Head of caudate nucleus (tissue), 42 donors: ENCODE measurements at regions not wholly inside any gene's neighbourhood (a gene's known extent, or its start where the extent isn't known, plus 50 kb on each side); places are given as distances from the start of the nearest gene placed in this dataset.
"Not testable (repeated sequence)": the region's sequence is repeated elsewhere in the genome, so short reads cannot be mapped to it uniquely, and the experiment has no call there.

ENCODE experiments used
- DNase-seq, 42 donors: peaks; one replicate each; pipeline versions ENCODE4 v3.0.0 to v3.0.0-alpha.2; 2020 to 2021; ENCODE audit warnings: mixed read lengths in 7 of 42
- intact Hi-C: fragments of 100-400 bp; cut with DNase I; formaldehyde crosslinking; loops from one replicate; pipeline ENCODE4 v1.15.0; 2022

DNA sequence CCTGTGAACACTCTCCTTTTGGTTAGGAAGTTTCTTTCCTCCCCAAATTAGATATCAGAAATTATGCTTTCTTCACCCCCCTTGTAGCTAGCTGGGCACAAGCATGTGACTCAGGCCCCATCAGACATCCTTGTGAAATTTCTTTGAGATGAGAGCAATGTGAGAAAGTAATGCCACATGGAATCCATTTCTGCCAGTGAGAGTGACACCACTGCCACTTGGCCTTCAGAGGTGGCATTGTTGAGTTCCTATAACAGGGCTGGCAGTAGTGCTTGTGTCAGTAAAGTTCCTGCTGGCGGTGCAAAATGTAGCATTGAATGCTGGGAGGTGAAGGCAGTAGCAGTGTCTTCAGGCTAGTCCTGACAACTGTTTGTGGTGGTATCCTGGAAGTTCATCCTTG is 80.7 kb upstream of the ZNF280D start:
- intact Hi-C loops = loop anchor here (10.0 kb wide), 1 partner anchor 69 kb away; no protein-coding TSS in a partner anchor
- DNase-seq = no peak

DNA sequence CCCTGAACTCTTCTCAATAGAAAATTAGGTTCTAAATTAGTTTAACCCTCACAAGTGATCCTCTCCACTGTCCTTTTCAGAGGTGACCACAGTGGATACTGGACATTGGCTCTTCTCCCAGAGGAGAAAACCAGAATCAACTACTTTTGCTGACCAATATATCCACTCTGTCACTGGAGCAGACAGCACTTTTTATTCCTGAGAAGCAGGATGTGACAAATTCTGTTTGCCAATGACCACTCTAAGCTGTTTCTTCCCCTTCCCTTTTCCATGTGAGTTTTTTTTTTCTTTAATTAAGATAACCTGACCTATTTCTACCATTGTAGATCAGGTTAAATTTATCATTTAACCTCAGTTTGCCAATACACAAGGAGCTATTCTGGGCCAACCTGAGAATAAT is 79.7 kb upstream of the ZNF280D start:
- intact Hi-C loops = loop anchor here (10.0 kb wide), 1 partner anchor 68 kb away; no protein-coding TSS in a partner anchor
- no peak for DNase-seq

DNA sequence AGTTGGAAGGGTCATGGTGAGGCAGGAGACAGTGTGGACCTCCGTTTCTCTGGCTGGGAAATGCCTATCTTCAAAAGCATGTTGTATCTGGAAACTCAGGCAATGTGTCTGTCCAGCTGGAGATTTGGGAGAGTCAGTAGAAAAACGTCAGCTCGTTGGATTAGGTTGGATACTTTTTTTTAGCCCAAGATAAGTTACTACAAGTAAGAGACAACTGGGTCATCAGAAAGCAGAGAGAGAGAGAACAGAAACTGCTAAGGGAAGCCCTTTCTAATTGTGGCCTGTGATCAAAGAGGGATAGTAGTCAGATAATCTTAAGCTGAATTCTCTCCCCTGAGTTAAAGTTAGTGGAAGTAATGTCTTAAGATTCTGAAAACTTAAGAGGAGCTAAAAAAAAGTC is 78.9 kb upstream of the ZNF280D start:
- intact Hi-C loops = loop anchor here (10.0 kb wide), 1 partner anchor 67 kb away; no protein-coding TSS in a partner anchor

DNA sequence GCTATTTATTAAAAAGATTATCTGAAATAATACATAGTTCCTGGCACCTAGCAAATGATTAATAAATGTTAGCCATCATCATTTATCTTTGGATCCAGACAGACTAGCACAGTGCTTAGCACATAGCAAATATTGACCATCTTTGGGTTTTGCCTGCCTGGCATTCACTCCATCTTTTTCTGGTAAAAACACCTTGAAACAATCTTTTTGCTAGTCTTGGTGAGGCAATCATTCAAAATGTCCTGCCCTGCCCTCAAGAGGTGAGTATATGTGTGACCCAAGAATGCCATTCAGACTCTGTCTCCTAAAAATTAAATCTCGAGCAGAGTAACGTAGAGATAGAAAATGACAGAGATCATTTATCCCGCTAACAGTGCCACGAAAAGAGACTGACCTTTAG is 78.3 kb upstream of the ZNF280D start:
- intact Hi-C loops = loop anchor here (10.0 kb wide), 1 partner anchor 67 kb away; no protein-coding TSS in a partner anchor
- DNase-seq = no peak

More for the DNA sequence above, 78.9 kb upstream of the ZNF280D start:
- DNase-seq = no peak

DNA sequence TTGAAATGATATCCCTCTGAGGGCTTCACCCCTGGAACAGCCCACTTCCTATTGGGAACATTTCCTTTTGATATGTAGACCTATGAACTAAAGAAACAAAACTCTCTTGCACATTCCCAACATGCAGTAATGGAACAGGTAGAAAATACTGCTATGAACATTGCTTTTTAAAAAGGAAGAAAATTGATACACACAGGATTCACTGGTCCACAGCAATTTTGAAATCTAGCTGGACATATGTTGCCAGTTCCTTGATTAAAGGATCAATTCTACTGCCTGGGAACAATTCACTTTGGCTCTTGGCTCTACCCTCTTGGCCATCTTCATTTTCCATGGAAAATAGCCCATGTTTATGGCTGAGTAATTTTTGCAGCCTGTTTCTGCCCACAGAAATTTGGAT is 74.9 kb upstream of the ZNF280D start:
- DNase-seq = no peak
- intact Hi-C loops = no loop called here

DNA sequence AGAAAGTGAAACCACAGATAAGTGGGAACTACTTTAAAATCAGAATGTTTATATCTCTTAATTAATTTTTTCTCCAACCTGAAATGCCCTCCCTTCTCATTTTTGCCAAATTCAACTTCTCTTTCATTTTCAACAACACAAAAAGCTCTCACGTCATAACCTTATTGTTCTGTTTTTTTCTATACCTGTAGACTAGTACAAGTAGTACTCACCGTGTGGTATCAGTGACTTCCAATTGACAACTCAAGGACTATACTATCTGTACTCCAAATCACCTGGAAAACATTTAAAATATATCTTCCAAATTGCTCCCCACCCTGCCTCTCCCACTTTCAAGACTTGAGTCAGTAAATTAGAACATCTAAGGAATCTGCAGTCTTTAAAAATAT is 72.8 kb upstream of the ZNF280D start:
- no peak for DNase-seq
- intact Hi-C loops = no loop called here

DNA sequence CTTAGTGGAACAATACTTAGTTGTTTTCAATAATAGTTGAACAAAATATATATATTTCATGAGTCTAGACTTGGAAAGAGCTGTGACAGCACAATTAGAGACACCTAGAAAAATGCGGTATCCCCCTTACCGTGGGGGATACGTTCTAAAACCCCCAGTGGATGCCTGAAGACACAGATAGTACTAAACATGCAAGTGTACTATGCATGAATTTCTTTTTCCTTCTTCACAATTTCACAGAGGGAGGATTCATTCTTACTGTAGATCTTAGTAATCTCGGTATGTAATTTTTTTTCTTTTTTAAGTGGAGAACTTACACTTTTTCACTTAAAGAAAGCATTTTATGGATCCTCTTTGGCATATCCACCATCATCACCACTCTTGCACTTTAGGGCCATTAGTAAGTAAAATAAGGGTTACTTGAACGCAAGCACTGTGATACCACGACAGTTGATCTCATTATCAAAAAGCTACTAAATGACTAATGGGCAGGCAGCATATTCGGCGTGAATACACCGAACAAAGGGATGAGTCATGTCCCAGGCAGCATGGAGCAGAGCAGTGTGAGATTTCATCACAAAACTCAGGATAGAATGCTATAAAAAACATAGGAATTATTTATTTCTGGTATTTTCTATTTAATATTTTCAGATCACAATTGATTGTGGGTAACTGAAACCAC is 72.3 kb upstream of the ZNF280D start:
- DNase-seq = peak in 35 of 42 donors; percentile 15 to 83 (median 52)
- intact Hi-C loops = no loop called here

DNA sequence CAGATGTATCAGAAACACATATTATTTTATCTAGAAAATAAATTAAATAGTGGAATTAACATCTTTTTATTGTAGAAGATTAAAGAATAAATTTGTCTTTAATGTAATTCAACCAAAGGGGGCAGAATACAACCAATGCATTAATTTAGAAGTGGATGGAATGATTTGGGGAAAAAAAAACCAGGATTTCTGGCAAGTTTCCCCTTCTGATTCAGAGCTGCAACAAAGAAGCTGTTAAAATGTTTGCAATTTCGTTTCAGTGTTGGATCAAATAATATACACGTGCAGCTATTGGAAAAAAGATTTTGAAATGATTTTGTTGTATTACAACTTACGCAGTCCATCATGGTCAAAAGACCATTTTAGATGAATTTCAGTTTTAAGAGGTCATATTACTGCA is 71.6 kb upstream of the ZNF280D start:
- no peak for DNase-seq
- intact Hi-C loops = no loop called here

DNA sequence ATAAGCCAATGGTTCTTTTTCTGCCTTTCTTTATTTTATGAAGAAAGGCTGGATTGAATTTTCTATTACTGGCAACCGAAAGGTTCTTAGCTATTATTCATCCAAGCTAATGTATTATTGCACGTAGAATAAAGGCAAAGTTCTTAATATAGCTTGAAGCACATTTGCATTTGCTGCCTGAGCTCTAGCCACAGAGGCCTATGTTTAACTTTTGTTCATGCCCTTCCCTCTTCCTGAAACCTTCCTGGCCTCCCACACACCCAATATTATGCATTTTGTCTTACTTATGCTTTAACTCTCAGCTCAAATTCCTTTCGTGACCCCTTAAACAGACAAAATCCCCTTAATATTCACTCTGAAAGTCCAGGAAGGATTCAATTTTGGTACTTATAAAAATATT is 71.0 kb upstream of the ZNF280D start:
- intact Hi-C loops = no loop called here

DNA sequence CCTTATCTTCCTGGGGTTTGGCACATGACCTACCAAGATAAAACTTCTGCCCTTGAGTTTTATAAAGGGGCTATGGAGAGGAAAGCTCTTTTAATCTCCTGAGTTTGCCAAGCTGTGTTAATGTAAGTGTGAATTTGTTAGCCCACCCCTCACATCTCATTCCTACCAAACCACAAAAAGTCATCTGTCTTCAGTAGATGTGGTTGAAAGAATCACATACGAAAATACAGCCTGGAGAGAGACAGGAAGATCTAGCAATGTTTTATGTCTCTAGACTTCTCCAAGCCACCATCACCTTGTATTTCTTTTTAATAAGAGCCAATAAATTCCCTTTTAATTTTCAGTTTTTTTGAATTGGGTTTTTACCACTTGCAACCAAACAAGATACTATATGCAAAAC is 68.9 kb upstream of the ZNF280D start:
- intact Hi-C loops = no loop called here
- no peak for DNase-seq

More for the DNA sequence above, 71.0 kb upstream of the ZNF280D start:
- no peak for DNase-seq

DNA sequence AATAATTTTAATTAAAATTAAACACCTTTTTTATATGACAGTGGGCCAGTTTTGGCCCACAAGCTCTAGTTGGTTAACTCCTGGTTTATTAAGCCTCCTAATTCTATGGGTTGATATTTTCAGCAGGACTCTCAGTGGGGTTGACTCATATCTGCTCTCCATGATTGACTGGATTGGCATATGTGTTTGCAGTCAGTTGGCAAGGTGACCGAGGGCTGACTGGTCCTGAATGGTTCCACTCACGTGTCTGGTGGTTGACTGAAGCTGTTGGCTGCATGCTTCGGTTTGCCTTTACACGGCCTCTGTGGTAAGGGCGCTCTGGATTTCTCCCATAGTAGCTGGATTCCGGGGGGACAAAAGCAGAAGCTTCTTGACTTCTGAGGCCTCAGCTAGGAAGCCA is 65.3 kb upstream of the ZNF280D start:
- DNase-seq = no peak

DNA sequence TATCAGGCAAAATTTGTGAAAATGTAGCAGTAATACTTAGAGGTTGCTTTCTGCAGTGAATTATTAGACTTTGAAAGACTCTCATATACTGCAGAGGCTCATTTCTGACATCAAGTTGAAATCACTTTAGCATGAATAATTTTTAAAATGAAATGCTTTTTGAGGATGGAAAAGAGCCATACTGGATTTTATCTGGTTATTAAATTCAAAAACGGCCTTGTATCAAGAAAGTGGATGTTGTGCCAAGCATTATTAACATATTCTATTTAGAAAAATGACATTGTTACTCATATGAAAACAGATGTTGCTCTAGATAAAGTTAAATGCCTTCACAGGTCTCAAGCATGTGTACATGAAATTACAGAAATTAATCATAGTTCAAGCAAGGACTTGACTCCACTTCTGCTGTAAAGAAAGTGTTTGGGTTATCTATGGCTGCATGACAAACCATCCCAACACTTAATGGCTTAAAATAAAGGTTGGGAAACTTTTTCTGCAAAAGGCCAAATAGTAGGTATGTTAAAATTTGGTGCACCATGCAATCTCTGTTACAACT is 64.5 kb upstream of the ZNF280D start:
- intact Hi-C loops = no loop called here
- DNase-seq = no peak

More for the DNA sequence above, 65.3 kb upstream of the ZNF280D start:
- intact Hi-C loops = no loop called here

DNA sequence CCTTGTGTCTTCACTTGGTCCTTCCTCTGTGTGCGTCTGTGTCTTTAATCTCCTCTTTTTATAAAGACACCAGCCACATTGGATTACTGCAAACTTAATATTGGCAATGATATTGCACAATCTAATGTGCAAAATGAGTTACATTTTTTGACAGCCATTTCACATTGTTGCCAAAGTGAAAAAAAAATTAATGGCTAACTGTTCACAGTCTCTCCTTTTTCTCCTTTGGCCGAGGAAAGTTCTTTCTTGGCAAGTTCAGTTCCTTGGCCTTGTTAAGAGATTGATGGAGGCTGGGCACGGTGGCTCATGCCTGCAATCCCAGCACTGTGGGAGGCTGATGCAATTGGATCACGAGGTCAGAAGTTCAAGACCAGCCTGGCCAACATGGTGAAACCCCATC is 62.2 kb upstream of the ZNF280D start:
- intact Hi-C loops = no loop called here
- DNase-seq = no peak

DNA sequence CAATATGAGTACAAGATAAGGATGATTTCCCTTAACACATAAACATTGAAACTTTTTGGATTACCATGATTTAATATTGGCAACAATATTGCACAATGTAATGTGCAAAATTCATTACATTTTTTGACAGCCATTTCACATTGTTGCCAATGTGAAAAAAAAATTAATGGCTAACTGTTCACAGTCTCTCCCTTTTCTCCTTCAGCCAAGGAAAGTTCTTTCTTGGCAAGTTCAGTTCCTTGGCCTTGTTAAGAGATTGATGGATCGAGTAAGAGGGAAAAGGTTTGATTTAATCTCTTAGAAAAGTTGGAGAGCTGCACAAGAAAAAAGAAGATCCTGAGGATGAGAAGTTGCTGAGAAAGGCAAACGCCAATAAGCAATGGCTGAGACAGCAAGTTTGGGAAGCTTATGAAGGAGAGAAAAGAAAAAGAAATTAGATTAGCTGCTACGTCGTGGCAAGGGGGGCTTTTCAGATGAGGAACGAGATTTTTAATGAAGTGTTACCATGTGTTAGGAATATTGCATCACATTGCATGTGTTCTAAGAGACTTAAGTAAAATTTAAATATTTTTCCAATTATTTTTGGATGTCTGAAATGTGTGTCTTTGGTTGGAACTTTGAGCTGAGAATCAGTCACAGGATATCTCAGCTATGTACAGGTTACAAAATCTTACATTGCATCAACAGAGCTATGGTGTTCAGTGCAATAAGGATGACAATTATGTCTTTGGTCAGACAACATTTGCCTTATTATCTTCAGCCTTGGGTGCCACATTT is 61.4 kb upstream of the ZNF280D start:
- intact Hi-C loops = no loop called here
- DNase-seq = no peak

DNA sequence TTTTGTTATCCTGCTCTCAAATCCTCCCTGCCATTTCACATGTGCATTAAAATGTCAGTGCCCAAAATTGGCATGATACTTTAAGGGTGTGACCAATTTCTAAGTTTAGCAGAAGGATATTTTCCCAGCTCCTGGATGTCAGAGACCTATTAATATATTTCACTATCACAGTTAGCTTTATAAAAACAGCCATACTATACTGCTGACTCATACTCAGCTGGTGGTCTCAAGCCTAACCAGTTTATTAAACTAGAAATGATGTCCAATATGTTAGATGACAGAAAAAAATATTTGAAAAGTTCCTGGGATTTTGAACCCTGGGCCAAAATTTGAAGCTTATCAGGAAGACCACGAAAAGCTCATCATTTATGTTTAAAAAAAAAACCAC is 60.9 kb upstream of the ZNF280D start:
- intact Hi-C loops = no loop called here
- DNase-seq = no peak

DNA sequence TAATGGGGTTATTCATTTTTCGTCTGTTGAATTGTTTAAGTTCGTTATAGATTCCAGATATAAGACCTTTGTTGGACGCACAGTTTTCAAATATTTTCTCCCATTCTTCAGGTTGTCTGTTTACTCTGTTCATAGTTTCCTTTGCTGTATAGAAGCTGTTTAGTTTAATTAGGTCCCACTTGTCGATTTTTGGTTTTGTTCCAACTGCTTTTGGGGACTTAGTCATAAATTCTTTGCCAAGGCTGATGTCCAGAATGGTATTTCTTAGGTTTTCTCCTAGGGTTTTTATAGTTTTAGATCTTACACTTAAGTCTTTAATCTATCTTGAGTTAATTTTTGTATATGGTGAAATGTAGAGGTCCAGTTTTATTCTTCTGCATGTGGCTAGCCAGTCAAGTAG is 58.9 kb upstream of the ZNF280D start:
- intact Hi-C loops = no loop called here
- no peak for DNase-seq

DNA sequence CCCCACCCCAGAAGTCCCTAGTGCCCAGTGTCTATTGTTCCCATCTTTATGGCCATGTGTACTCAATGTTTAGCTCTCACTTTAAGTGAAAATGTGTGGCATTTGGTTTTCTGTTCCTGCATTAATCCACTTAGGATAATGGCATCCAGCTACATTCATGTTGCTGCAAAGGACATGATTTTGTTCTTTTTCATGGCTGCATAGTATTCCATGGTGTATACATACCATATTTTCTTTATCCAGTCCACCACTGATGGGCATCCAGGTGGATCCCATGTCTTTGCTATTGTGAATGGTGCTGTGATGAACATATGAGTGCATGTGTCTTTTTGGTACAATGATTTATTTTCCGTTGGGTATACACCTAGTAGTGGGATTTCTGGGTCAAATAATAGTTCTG is 58.2 kb upstream of the ZNF280D start:
- DNase-seq, intact Hi-C loops: not testable (repeated sequence)

DNA sequence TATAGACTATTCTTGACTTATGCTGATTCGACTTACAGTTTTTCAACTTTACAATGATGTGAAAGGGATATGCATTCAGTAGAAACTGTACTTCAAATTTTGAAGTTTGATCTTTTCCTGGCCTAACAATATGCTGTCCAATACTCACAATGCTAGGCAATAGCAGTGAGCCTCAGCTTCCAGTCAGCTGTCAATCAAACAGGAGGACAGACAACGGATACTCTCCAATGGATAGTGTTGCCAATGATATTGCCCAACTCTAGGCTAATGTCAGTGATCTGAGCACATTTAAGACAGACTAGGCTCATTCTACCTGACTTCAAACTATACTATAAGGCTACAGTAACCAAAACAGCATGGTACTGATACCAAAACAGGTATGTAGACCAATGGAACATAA is 55.0 kb upstream of the ZNF280D start:
- DNase-seq = no peak
- intact Hi-C loops = no loop called here

DNA sequence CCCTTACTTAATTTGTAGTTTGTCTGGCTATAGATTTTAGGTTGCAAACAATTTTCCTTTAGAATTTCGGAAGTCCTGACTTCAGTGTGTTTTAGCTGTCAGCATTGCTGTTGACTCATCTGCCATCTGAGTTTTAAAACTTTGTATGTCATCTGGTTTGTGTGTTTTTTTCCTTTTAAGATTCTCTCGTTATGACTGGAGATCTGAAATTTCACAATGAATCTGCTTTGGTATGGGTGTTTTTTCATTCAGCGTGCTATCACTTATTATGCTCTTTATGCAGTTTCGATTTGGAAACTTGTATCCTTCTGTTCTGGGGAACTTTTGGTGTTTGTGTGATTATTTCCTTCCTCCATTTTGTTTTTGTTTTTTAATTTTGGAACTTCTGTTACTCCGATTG is 53.7 kb upstream of the ZNF280D start:
- no peak for DNase-seq
- intact Hi-C loops = no loop called here

DNA sequence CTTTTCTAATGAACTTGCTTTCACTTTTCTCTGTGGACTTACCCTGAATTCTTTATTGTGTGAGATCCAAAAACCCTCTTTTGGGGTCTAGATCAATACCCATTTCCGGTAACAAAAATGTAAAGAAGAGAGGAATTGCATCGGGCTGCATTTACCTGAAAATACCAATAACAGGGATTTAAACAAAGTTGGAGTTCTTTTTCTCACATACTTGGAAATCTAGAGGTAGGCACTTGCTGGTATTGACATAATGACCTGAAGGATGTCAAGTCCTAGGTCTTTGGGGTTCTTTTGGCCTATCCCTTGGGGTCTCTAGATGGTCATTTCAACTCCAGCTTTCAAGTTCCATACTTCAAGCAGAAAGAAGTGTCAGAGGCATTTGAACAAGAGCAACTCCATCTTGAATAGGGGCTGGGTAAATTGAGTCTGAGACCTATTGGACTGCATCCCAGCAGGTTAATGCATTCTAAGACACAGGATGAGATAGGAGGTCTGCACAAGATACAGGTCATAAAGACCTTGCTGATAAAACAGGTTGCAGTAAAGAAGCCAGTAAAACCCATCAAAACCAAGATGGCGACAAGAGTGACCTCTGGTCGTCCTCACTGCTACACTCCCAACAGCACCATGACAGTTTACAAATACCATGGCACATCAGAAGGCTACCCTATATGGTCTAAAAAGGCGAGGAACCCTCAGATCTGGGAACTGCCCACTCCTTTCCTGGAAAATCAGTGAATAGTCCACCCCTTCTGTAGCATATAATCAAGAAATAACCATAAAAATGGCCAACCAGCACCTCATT is 50.8 kb upstream of the ZNF280D start:
- intact Hi-C loops = no loop called here
- no peak for DNase-seq
